Body of pancreas (tissue), 4 donors: ENCODE measurements at regions not wholly inside any gene's neighbourhood (a gene's known extent, or its start where the extent isn't known, plus 50 kb on each side); places are given as distances from the start of the nearest gene placed in this dataset.

ENCODE experiments used
- ATAC-seq: fragments of 150-250 bp; one replicate; pipeline ENCODE4 v1.9.1; 2016
- DNase-seq, 4 donors: peaks; one replicate each; pipeline ENCODE4 v3.0.0-alpha.2; 2019
- H3K27ac ChIP-seq, 4 donors: fragments of 200-600 bp; sonication (generic); 1 replicate in 3 of 4; 2 replicates in 1 of 4; pipeline versions ENCODE4 v1.5.1 to v1.6.1; 2016 to 2019; ENCODE audit warnings: mild to moderate bottlenecking in 1 of 4, mixed read lengths in 1 of 4, moderate library complexity in 1 of 4
- H3K27me3 ChIP-seq, 2 donors: fragments of 200-600 bp; sonication (generic); one replicate each; pipeline ENCODE4 v1.6.0; 2016; ENCODE audit warnings: mild to moderate bottlenecking in 1 of 2
- H3K36me3 ChIP-seq, 2 donors: fragments of 200-600 bp; sonication (generic); replicated peaks in 1 of 2; 2 replicates each; pipeline ENCODE4 v1.5.1; 2016; ENCODE audit warnings: low read depth in 2 of 2; ENCODE audit not compliant: insufficient read depth in 1 of 2
- H3K4me1 ChIP-seq: fragments of 200-600 bp; sonication (generic); one replicate; pipeline ENCODE4 v1.6.0; 2016
- H3K4me3 ChIP-seq, 2 donors: fragments of 200-600 bp; sonication (generic); 1 replicate in 1 of 2; 2 replicates in 1 of 2; pipeline ENCODE4 v1.5.1; 2016 to 2019
- H3K9me3 ChIP-seq, 3 donors: fragments of 200-600 bp; sonication (generic); 1 replicate in 2 of 3; 2 replicates in 1 of 3; pipeline ENCODE4 v1.5.1; 2016
- CTCF ChIP-seq, 7 experiments: fragments of 450-650 bp in 4 of 7; fragments of 200-600 bp in 3 of 7; sonication (generic) in 3 of 7; IDR thresholded peaks; one replicate each; pipeline ENCODE4 v1.5.1; 2016 to 2019; ENCODE audit warnings: antibody characterized with exemption in 7 of 7
- POLR2A ChIP-seq, 3 donors: fragments of 450-650 bp; IDR thresholded peaks; one replicate each; pipeline ENCODE4 v1.6.1; 2016; ENCODE audit warnings: antibody characterized with exemption in 3 of 3, mild to moderate bottlenecking in 2 of 3
- WGBS, 2 donors: methylation state at CpG; one replicate each; pipeline ENCODE4 v1.1.5; 2017; 5-methylcytosine and 5-hydroxymethylcytosine counted together
- intact Hi-C: fragments of 100-400 bp; cut with DNase I; formaldehyde crosslinking; loops from one replicate; pipeline ENCODE4 v1.15.1; 2023

DNA sequence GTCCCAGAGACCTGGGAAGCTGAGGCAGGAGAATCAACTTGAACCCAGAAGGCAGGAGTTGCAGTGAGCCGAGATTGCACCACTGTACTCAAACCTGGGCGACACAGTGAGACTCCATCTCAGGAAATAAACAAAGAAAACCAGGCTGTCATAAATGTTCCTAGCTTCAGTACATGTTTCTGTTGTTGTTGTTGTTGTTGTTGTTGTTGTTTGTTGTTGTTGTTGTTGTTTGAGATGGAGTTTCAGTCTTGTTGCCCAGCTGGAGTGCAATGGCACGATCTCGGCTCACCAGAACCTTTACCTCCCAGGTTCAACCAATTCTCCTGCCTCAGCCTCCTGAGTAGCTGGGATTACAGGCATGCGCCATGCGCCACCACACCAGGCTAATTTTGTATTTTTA lies 452.5 kb downstream of the HS3ST3B1 start:
- Histone ChIP-seq H3K4me3 (no peak overlapping the region), H3K27me3 (no peaks in the 10 kb centered on the region), H3K36me3 (no peaks in the 10 kb centered on the region), H3K27ac (no peak overlapping the region), H3K9me3 (no peaks in the 10 kb centered on the region), H3K4me1 (no peaks in the 10 kb centered on the region)
- TF ChIP-seq CTCF (IDR thresholded peaks at IDR 0.05) (no peak), POLR2A (IDR thresholded peaks at IDR 0.05) (no peak)
- no peak for DNase-seq
- 85 to 86% methylated on average over 6 of the region's 6 CpGs for WGBS, 2 donors
- no peak for ATAC-seq
- intact Hi-C loops: no loop called here

DNA sequence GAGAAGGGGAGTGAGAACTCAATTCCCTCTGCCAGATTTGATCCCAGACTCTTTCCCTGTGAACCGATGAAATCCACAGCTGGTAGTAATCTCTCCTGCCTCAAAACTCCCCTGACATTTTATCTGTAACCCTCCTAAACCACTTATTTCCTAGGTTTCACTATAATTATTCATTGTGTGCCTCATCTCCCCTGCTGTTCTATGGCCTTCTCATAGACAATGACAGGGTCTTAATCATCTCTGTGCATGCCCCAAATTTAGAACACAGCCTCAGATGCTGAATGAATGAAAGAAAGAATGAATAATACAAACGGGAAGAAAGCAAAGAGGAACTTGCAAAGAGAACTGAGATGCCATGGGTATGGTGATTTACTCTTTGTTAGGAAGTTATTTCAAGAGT lies 451.1 kb downstream of the HS3ST3B1 start:
- intact Hi-C loops: no loop called here
- H3K4me1 ChIP-seq: no peaks in the 10 kb centered on the region
- ATAC-seq (no peak), DNase-seq (no peak)
- WGBS, 2 donors: 56 to 70% methylated on average over 2 of the region's 2 CpGs
- H3K9me3 ChIP-seq: no peaks in the 10 kb centered on the region
- H3K36me3 ChIP-seq: no peaks in the 10 kb centered on the region
- TF ChIP-seq POLR2A (IDR thresholded peaks at IDR 0.05) (no peak), CTCF (IDR thresholded peaks at IDR 0.05) (no peak)
- no peak overlapping the region for H3K4me3 ChIP-seq
- H3K27me3 ChIP-seq: no peaks in the 10 kb centered on the region
- no peak overlapping the region for H3K27ac ChIP-seq

GRCh38 chr17:14750866-14751265 lies 450.0 kb downstream of the HS3ST3B1 start:
- Histone ChIP-seq H3K4me1 (no peaks in the 10 kb centered on the region), H3K4me3 (no peak overlapping the region), H3K27ac (no peak overlapping the region), H3K9me3 (no peaks in the 10 kb centered on the region), H3K36me3 (no peaks in the 10 kb centered on the region), H3K27me3 (no peaks in the 10 kb centered on the region)
- ATAC-seq: no peak
- no peak for DNase-seq
- intact Hi-C loops: no loop called here
- no peak for TF ChIP-seq CTCF (IDR thresholded peaks at IDR 0.05)
- TF ChIP-seq POLR2A (IDR thresholded peaks at IDR 0.05): no peak
- WGBS, 2 donors: 95 to 100% methylated on average over 4 to 5 of the region's 5 CpGs

DNA sequence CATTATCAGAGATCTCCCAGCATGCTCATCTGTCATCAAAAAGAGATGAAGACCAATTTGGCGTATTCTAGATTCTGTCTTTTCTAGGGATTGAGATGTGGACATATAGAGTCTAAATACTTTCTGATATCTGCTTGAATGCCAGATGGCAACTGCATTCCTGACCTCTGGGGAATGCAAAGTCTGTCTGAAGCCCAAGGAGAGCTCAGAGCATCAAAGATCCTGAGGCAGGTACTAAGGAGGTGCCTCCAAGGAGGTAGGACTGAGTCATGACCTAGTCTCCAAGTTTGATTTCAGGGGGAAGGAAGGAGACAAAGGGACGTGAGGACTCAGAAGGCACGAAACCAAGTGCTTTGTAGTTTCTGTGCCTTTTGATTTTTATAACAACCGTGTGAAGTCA lies 448.4 kb downstream of the HS3ST3B1 start:
- no peaks in the 10 kb centered on the region for H3K4me1 ChIP-seq
- no peaks in the 10 kb centered on the region for H3K27me3 ChIP-seq
- no peaks in the 10 kb centered on the region for H3K36me3 ChIP-seq
- no peaks in the 10 kb centered on the region for H3K9me3 ChIP-seq
- no peak for ATAC-seq
- H3K4me3 ChIP-seq: no peak overlapping the region
- no peak for DNase-seq
- no peak overlapping the region for H3K27ac ChIP-seq
- WGBS, 2 donors: 87 to 90% methylated on average over 4 of the region's 4 CpGs
- TF ChIP-seq CTCF (IDR thresholded peaks at IDR 0.05) (no peak), POLR2A (IDR thresholded peaks at IDR 0.05) (no peak)
- intact Hi-C loops: no loop called here

DNA sequence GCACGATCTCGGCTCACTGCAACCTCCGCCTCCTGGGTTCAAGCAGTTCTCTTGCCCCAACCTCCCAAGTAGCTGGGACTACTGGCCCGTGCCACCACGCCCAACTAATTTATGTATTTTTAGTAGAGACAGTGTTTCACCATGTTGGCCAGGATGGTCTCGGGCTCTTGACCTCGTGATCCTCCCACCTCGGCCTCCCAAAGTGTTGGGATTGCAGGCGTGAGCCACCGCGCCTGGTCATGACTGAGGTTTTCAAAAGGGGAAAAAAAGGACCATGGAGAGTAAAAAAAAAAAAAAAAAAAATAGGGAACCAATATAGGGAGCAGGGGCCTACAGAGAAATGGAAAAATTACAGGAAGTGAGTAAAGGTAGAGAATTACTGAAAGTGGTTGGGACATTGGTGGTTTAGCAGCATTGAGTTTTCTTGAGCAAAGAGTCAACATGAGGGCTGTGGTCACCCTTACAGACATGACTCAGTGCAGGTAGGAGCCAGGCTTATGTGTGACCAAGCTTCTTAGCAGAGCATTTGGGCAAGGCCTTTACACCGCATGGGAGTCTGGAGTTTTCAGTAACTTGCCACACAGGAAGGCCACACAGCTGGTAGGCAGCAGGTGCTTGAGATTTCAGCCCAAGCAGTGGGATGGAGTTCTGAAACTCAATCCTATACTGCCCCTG lies 447.3 kb downstream of the HS3ST3B1 start:
- DNase-seq (no peak), ATAC-seq (no peak)
- Histone ChIP-seq H3K9me3 (no peaks in the 10 kb centered on the region), H3K36me3 (no peaks in the 10 kb centered on the region), H3K27ac (no peak overlapping the region), H3K27me3 (no peaks in the 10 kb centered on the region), H3K4me3 (no peak overlapping the region), H3K4me1 (no peaks in the 10 kb centered on the region)
- 87 to 90% methylated on average over 11 to 12 of the region's 12 CpGs for WGBS, 2 donors
- intact Hi-C loops: no loop called here
- TF ChIP-seq POLR2A (IDR thresholded peaks at IDR 0.05): no peak
- no peak for TF ChIP-seq CTCF (IDR thresholded peaks at IDR 0.05)
